Type B pancreatic cell (in vitro differentiated cells): ENCODE measurements at regions not wholly inside any gene's neighbourhood (a gene's known extent, or its start where the extent isn't known, plus 50 kb on each side); places are given as distances from the start of the nearest gene placed in this dataset.

Experiments
- DNase-seq: peaks from one replicate; pipeline ENCODE4 v3.0.0; 2021; ENCODE audit warnings: mixed read lengths; ENCODE audit not compliant: unreplicated experiment; ENCODE audit errors: extremely low spot score
- H3K27ac Mint-ChIP-seq: 2 replicates; pipeline ENCODE4 v1.8.0; 2021; ENCODE audit warnings: mild to moderate bottlenecking, mixed read lengths
- H3K27me3 Mint-ChIP-seq: 2 replicates; pipeline ENCODE4 v1.8.0; 2021; ENCODE audit warnings: mixed read lengths
- H3K36me3 Mint-ChIP-seq: 2 replicates; pipeline ENCODE4 v1.8.0; 2021; ENCODE audit warnings: mixed read lengths
- H3K4me1 Mint-ChIP-seq: one replicate; pipeline ENCODE4 v1.8.0; 2021; ENCODE audit warnings: mixed read lengths; ENCODE audit not compliant: unreplicated experiment
- H3K4me3 Mint-ChIP-seq: 2 replicates; pipeline ENCODE4 v1.8.0; 2021; ENCODE audit warnings: mild to moderate bottlenecking, mixed read lengths
- H3K9me3 Mint-ChIP-seq: 2 replicates; pipeline ENCODE4 v1.8.0; 2021; ENCODE audit warnings: mixed read lengths
- CTCF ChIP-seq: fragments of 200-600 bp; sonication (generic); conservative IDR thresholded peaks from 2 replicates; pipeline ENCODE4 v1.5.0; 2021; ENCODE audit warnings: antibody characterized with exemption, mild to moderate bottlenecking

GRCh38 chr6:90967471-90967870 is 380.6 kb upstream of the MAP3K7 start:
- no peak overlapping the region for H3K27ac Mint-ChIP-seq
- TF ChIP-seq CTCF: no peak
- no peaks in the 10 kb centered on the region for H3K4me1 Mint-ChIP-seq
- no peak for DNase-seq
- H3K27me3 Mint-ChIP-seq: no peaks in the 10 kb centered on the region
- no peaks in the 10 kb centered on the region for H3K36me3 Mint-ChIP-seq
- H3K9me3 Mint-ChIP-seq: no peaks in the 10 kb centered on the region
- H3K4me3 Mint-ChIP-seq: no peak overlapping the region

- Mint-ChIP-seq H3K27me3 (no peaks in the 10 kb centered on the region), H3K4me3 (no peak overlapping the region), H3K4me1 (no peaks in the 10 kb centered on the region), H3K27ac (no peak overlapping the region), H3K36me3 (no peaks in the 10 kb centered on the region), H3K9me3 (no peaks in the 10 kb centered on the region)
- no peak for TF ChIP-seq CTCF
- DNase-seq: no peak
Measured at GRCh38 chr6:90960324-90960723, 373.5 kb upstream of the MAP3K7 start.

GRCh38 chr6:90955246-90955645 is 368.4 kb upstream of the MAP3K7 start:
- H3K36me3 Mint-ChIP-seq: no peaks in the 10 kb centered on the region
- no peak for TF ChIP-seq CTCF
- DNase-seq: no peak
- no peaks in the 10 kb centered on the region for H3K27me3 Mint-ChIP-seq
- H3K4me1 Mint-ChIP-seq: no peaks in the 10 kb centered on the region
- H3K27ac Mint-ChIP-seq: no peak overlapping the region
- no peak overlapping the region for H3K4me3 Mint-ChIP-seq
- H3K9me3 Mint-ChIP-seq: no peaks in the 10 kb centered on the region

- TF ChIP-seq CTCF: no peak
Measured at GRCh38 chr6:90953405-90954161, 366.7 kb upstream of the MAP3K7 start.

GRCh38 chr6:90952176-90952575 is 365.3 kb upstream of the MAP3K7 start:
- DNase-seq: no peak
- H3K4me1 Mint-ChIP-seq: no peaks in the 10 kb centered on the region
- no peaks in the 10 kb centered on the region for H3K9me3 Mint-ChIP-seq
- no peak overlapping the region for H3K4me3 Mint-ChIP-seq
- no peaks in the 10 kb centered on the region for H3K27me3 Mint-ChIP-seq
- no peak for TF ChIP-seq CTCF
- H3K27ac Mint-ChIP-seq: no peak overlapping the region
- no peaks in the 10 kb centered on the region for H3K36me3 Mint-ChIP-seq

More at GRCh38 chr6:90953405-90954161, 366.7 kb upstream of the MAP3K7 start:
- H3K27ac Mint-ChIP-seq: no peak overlapping the region
- no peak for DNase-seq
- H3K36me3 Mint-ChIP-seq: no peaks in the 10 kb centered on the region
- H3K4me1 Mint-ChIP-seq: no peaks in the 10 kb centered on the region
- no peaks in the 10 kb centered on the region for H3K27me3 Mint-ChIP-seq
- no peak overlapping the region for H3K4me3 Mint-ChIP-seq
- no peaks in the 10 kb centered on the region for H3K9me3 Mint-ChIP-seq
